GM21619 (cell line): ENCODE measurements at regions not wholly inside any gene's neighbourhood (a gene's known extent, or its start where the extent isn't known, plus 50 kb on each side); places are given as distances from the start of the nearest gene placed in this dataset.

ENCODE experiments used
- ATAC-seq: cut with Tn5 transposase; IDR thresholded peaks from one replicate; pipeline ENCODE4 v1.9.1; 2021; ENCODE audit not compliant: unreplicated experiment

- ATAC-seq = no peak
Measured at GRCh38 chr5:73231246-73231778, 58.3 kb downstream of the TMEM174 start.

- no peak for ATAC-seq
Measured at GRCh38 chr5:73230264-73231245, 57.6 kb downstream of the TMEM174 start.

GRCh38 chr5:73229271-73229670 lies 56.3 kb downstream of the TMEM174 start:
- ATAC-seq = no peak

- no peak for ATAC-seq
Measured at GRCh38 chr5:73228052-73228451, 55.1 kb downstream of the TMEM174 start.
